Kidney (tissue), 13 donors: ENCODE measurements at regions not wholly inside any gene's neighbourhood (a gene's known extent, or its start where the extent isn't known, plus 50 kb on each side); places are given as distances from the start of the nearest gene placed in this dataset.

Experiments
- DNase-seq, 5 donors: peaks; one replicate each; pipeline ENCODE4 v3.0.0-alpha.2; 2013 to 2020
- FAIRE-seq: peaks from 2 replicates; lab custom pipeline; 2012; peaks lifted over from hg19 to GRCh38; lab: Jason Lieb, UNC
- H3K27ac ChIP-seq, 2 donors: one replicate each; pipeline ENCODE4 v1.7.0; 2013; ENCODE audit warnings: low read depth in 2 of 2, low read length in 2 of 2, inconsistent platforms in 1 of 2
- H3K27me3 ChIP-seq: one replicate; pipeline ENCODE4 v1.7.1; 2013; ENCODE audit warnings: low read length, inconsistent platforms; ENCODE audit not compliant: control insufficient read depth, insufficient read depth
- H3K36me3 ChIP-seq, 3 donors: one replicate each; pipeline versions ENCODE4 v1.7.0 to v1.7.1; 2013; ENCODE audit warnings: low read length in 3 of 3, control low read depth in 1 of 3, inconsistent platforms in 1 of 3; ENCODE audit not compliant: insufficient read depth in 3 of 3, control insufficient read depth in 2 of 3
- H3K4me1 ChIP-seq, 3 donors: one replicate each; pipeline versions ENCODE4 v1.7.0 to v1.7.1; 2013; ENCODE audit warnings: low read length in 3 of 3, inconsistent platforms in 1 of 3, low read depth in 1 of 3; ENCODE audit not compliant: control insufficient read depth in 2 of 3, insufficient read depth in 2 of 3
- H3K4me3 ChIP-seq, 3 donors: one replicate each; pipeline versions ENCODE4 v1.7.0 to v1.8.1; 2013; ENCODE audit warnings: low read length in 3 of 3, control low read depth in 1 of 3, inconsistent platforms in 1 of 3
- H3K9ac ChIP-seq, 3 donors: one replicate each; pipeline versions ENCODE4 v1.7.0 to v1.7.1; 2013; ENCODE audit warnings: low read length in 3 of 3, control low read depth in 1 of 3, inconsistent platforms in 1 of 3
- H3K9me3 ChIP-seq, 3 donors: one replicate each; pipeline versions ENCODE4 v1.7.0 to v1.7.1; 2013; ENCODE audit warnings: low read length in 3 of 3, control low read depth in 1 of 3, inconsistent platforms in 1 of 3; ENCODE audit not compliant: control insufficient read depth in 2 of 3, insufficient read depth in 1 of 3
- CTCF ChIP-seq: IDR thresholded peaks from 3 replicates; pipeline ENCODE4 v1.5.1; 2012; ENCODE audit warnings: mild to moderate bottlenecking, moderate library complexity, borderline replicate concordance; ENCODE audit not compliant: insufficient read depth; ENCODE audit errors: extremely low read depth
- intact Hi-C: fragments of 100-400 bp; cut with DNase I; formaldehyde crosslinking; loops from one replicate; pipeline ENCODE4 v1.11.1; 2022
- donor health status: control.
- donor health status: control.
- donor health status: control.
- donor health status: control.
- donor health status: control.
- donor health status: DM: yes; HTN: yes; CAD: no.
- donor health status: Normal renal cell carcinoma (clear cell type).

DNA sequence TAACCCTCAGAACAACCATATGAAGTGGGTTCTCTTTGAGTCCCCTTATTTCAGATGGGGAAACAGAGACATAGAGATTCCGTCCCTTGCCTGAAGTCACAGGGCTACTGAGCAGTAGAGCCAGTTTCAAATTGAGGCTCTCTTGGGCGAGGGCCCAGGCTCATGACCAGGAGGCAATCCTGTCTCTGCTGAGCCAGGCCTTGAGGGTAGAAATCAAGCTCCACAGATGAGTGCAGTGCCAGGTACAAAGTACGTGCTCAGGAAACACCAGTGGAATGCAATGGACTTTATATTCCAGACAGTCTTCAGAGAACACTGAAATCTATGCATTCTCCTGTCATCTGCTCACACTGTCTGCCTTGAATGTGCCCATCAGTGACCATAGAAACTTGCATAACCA is 291.7 kb upstream of the MAF start:
- no peak for TF ChIP-seq CTCF
- FAIRE-seq = no peak
- intact Hi-C loops = no loop called here

DNA sequence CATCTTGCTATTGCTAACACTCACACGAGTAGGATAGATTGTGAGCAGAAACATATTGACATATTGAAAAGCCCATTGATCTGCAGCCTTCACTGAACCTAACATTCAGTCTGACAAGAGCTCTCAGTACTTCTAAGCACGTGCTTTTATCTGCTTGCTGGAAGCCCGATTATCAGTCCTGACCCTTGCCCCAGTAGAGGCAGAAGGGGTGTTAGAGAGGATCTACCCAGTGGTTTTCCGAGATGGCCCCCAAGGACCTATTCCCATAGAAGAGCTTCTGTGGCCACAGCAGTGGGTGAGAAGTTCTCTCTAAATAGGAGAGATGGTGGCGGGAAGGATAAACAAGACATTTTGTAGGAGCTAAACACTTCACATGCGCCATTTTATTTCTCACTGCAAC is 290.9 kb upstream of the MAF start:
- Histone ChIP-seq H3K36me3 (no peaks in the 10 kb centered on the region), H3K27me3 (no peaks in the 10 kb centered on the region), H3K4me1 (peaks cover 0 to 3% (median 0%) of the 10 kb centered on the region in 3 donors), H3K27ac (no peak overlapping the region), H3K4me3 (no peak overlapping the region), H3K9me3 (no peaks in the 10 kb centered on the region), H3K9ac (no peak overlapping the region)
- no peak for DNase-seq
- intact Hi-C loops = no loop called here
- TF ChIP-seq CTCF = no peak
- FAIRE-seq = no peak

More for the DNA sequence above, 291.7 kb upstream of the MAF start:
- H3K27ac ChIP-seq = no peak overlapping the region
- no peaks in the 10 kb centered on the region for H3K9me3 ChIP-seq
- no peak for DNase-seq
- H3K9ac ChIP-seq = no peak overlapping the region
- H3K4me3 ChIP-seq = no peak overlapping the region
- no peaks in the 10 kb centered on the region for H3K27me3 ChIP-seq
- peaks cover 0 to 7% (median 7%) of the 10 kb centered on the region in 3 donors for H3K4me1 ChIP-seq
- no peaks in the 10 kb centered on the region for H3K36me3 ChIP-seq

- Histone ChIP-seq H3K4me1 (peaks cover 0 to 3% (median 0%) of the 10 kb centered on the region in 3 donors), H3K9me3 (no peaks in the 10 kb centered on the region), H3K27ac (no peak overlapping the region), H3K36me3 (no peaks in the 10 kb centered on the region), H3K4me3 (no peak overlapping the region), H3K9ac (no peak overlapping the region), H3K27me3 (no peaks in the 10 kb centered on the region)
- FAIRE-seq = no peak
- peak in 1 of 5 donors; percentile 37 for DNase-seq
- intact Hi-C loops = no loop called here
- no peak for TF ChIP-seq CTCF
Observed at GRCh38 chr16:79887541-79888540, 287.3 kb upstream of the MAF start.
